SK-N-SH (cell line): ENCODE measurements at regions not wholly inside any gene's neighbourhood (a gene's known extent, or its start where the extent isn't known, plus 50 kb on each side); places are given as distances from the start of the nearest gene placed in this dataset.

ENCODE experiments used
- CTCF ChIA-PET: fragments of 300-600, 350-600 bp; formaldehyde crosslinking; extraction: SDS; loops from one replicate; lab custom pipeline; 2021; lab: Yijun Ruan, JAX
- POLR2A ChIA-PET: fragments of 350-600 bp; sonication (Branson Sonifier 250); formaldehyde crosslinking; extraction: SDS; loops from one replicate; lab custom pipeline; 2020; ENCODE audit warnings: antibody characterized with exemption, inconsistent platforms; lab: Yijun Ruan, JAX
- DNase-seq: peaks from one replicate; pipeline ENCODE4 v3.0.0; 2012
- H2AFZ ChIP-seq: fragments of 200-600 bp; sonication (generic); 2 replicates; pipeline ENCODE4 v1.8.1; 2016; ENCODE audit warnings: antibody characterized with exemption, mild to moderate bottlenecking, low read depth
- H3F3A ChIP-seq: fragments of 200-600 bp; sonication (generic); replicated peaks from 2 replicates; pipeline ENCODE3; 2016; ENCODE audit warnings: antibody characterized with exemption, mild to moderate bottlenecking; ENCODE audit not compliant: insufficient read depth
- H3K27ac ChIP-seq, 2 experiments: fragments of 200-500 bp in 1 of 2; fragments of 200-600 bp in 1 of 2; sonication (Bioruptor generic) in 1 of 2; sonication (generic), shearing (Covaris generic) in 1 of 2; 2 replicates each; pipeline versions ENCODE4 v1.5.1 to v1.6.1; 2014 to 2016; ENCODE audit warnings: low read depth in 2 of 2, inconsistent platforms in 1 of 2, low read length in 1 of 2, mild to moderate bottlenecking in 1 of 2, mixed read lengths in 1 of 2
- H3K27me3 ChIP-seq: fragments of 200-600 bp; sonication (generic), shearing (Covaris generic); 2 replicates; pipeline ENCODE4 v1.6.1; 2016; ENCODE audit warnings: mixed run types; ENCODE audit not compliant: insufficient read depth
- H3K36me3 ChIP-seq, 2 experiments: fragments of 200-500 bp in 1 of 2; fragments of 200-600 bp in 1 of 2; sonication (Bioruptor generic) in 1 of 2; sonication (generic) in 1 of 2; replicated peaks in 1 of 2; 2 replicates each; pipeline versions ENCODE3 to v1.5.1; 2014 to 2016; ENCODE audit warnings: low read length in 1 of 2, mild to moderate bottlenecking in 1 of 2; ENCODE audit not compliant: insufficient read depth in 2 of 2, control insufficient read depth in 1 of 2
- H3K4me1 ChIP-seq, 2 experiments: fragments of 200-500 bp in 1 of 2; fragments of 200-600 bp in 1 of 2; sonication (Bioruptor generic) in 1 of 2; sonication (generic), shearing (Covaris generic) in 1 of 2; 2 replicates each; pipeline versions ENCODE4 v1.5.1 to v1.6.1; 2014 to 2016; ENCODE audit warnings: low read depth in 1 of 2, low read length in 1 of 2, mixed run types in 1 of 2; ENCODE audit not compliant: insufficient read depth in 2 of 2, control insufficient read depth in 1 of 2
- H3K4me2 ChIP-seq: fragments of 200-600 bp; sonication (generic), shearing (Covaris generic); 2 replicates; pipeline ENCODE4 v1.6.1; 2017; ENCODE audit warnings: mixed run types
- H3K4me3 ChIP-seq, 2 experiments: fragments of 200-500 bp in 1 of 2; fragments of 200-600 bp in 1 of 2; sonication (Bioruptor generic) in 1 of 2; sonication (generic), shearing (Covaris generic) in 1 of 2; 2 replicates each; pipeline versions ENCODE4 v1.5.1 to v1.8.1; 2014 to 2016; ENCODE audit warnings: low read depth in 2 of 2, inconsistent platforms in 1 of 2, low read length in 1 of 2, mild to moderate bottlenecking in 1 of 2, mixed read lengths in 1 of 2, moderate library complexity in 1 of 2
- H3K79me2 ChIP-seq: fragments of 200-600 bp; sonication (generic); 2 replicates; pipeline ENCODE4 v1.8.1; 2017; ENCODE audit warnings: mild to moderate bottlenecking; ENCODE audit not compliant: insufficient read depth
- H3K9ac ChIP-seq: fragments of 200-600 bp; sonication (generic); 2 replicates; pipeline ENCODE4 v1.6.1; 2017; ENCODE audit warnings: mixed run types
- H3K9me2 ChIP-seq: fragments of 200-600 bp; sonication (generic); 2 replicates; pipeline ENCODE4 v1.6.1; 2017; ENCODE audit warnings: mixed run types
- H3K9me3 ChIP-seq: fragments of 200-600 bp; sonication (generic); 2 replicates; pipeline ENCODE4 v1.6.1; 2017; ENCODE audit warnings: mixed run types, mild to moderate bottlenecking, moderate library complexity
- H4K20me1 ChIP-seq: fragments of 200-600 bp; sonication (generic); 2 replicates; pipeline ENCODE4 v1.6.1; 2017; ENCODE audit warnings: mild to moderate bottlenecking, mixed run types; ENCODE audit not compliant: insufficient read depth
- EP300 ChIP-seq, 2 experiments: IDR thresholded peaks; 2 replicates each; pipeline versions ENCODE4 v1.4.0 to v1.6.1; 2012; ENCODE audit warnings: borderline replicate concordance in 1 of 2, low read depth in 1 of 2, low read length in 1 of 2
- FOXJ3 ChIP-seq: sonication (generic); formaldehyde crosslinking; IDR thresholded peaks from 2 replicates; pipeline ENCODE4 v1.5.1; 2020; ENCODE audit warnings: mild to moderate bottlenecking, missing genetic modification reagents
- GABPA ChIP-seq: IDR thresholded peaks from 2 replicates; pipeline ENCODE4 v1.4.0; 2012; ENCODE audit warnings: low read depth, mild to moderate bottlenecking
- IRF3 ChIP-seq: fragments of 150-350 bp; IDR thresholded peaks from 2 replicates; pipeline ENCODE4 v1.6.1; 2016; ENCODE audit warnings: mild to moderate bottlenecking, low read depth, low read length
- JUND ChIP-seq: IDR thresholded peaks from 2 replicates; pipeline ENCODE4 v1.4.0; 2012
- MXI1 ChIP-seq: IDR thresholded peaks from 2 replicates; pipeline ENCODE4 v1.6.1; 2012; ENCODE audit warnings: mild to moderate bottlenecking, low read depth, low read length, improper control_type of control experiment
- NFIC ChIP-seq: IDR thresholded peaks from 2 replicates; pipeline ENCODE4 v1.4.0; 2012; ENCODE audit warnings: borderline replicate concordance
- POLR2AphosphoS5 ChIP-seq: IDR thresholded peaks from 2 replicates; pipeline ENCODE4 v1.6.1; 2012; ENCODE audit warnings: low read depth, low read length
- RXRA ChIP-seq: IDR thresholded peaks from 2 replicates; pipeline ENCODE4 v1.4.0; 2012; ENCODE audit warnings: low read depth, mild to moderate bottlenecking, borderline replicate concordance
- TCF12 ChIP-seq: IDR thresholded peaks from 2 replicates; pipeline ENCODE4 v1.4.0; 2012
- TEAD4 ChIP-seq: IDR thresholded peaks from 2 replicates; pipeline ENCODE4 v1.4.0; 2012; ENCODE audit warnings: mild to moderate bottlenecking, borderline replicate concordance; ENCODE audit not compliant: insufficient read depth
- USF1 ChIP-seq: IDR thresholded peaks from 2 replicates; pipeline ENCODE4 v1.4.0; 2012; ENCODE audit warnings: low read depth, borderline replicate concordance
- USF2 ChIP-seq: fragments of 150-350 bp; IDR thresholded peaks from 2 replicates; pipeline ENCODE4 v1.6.1; 2017; ENCODE audit warnings: antibody characterized with exemption, low read length, low read depth, borderline replicate concordance
- ZBTB33 ChIP-seq: IDR thresholded peaks from 2 replicates; pipeline ENCODE4 v1.4.0; 2012; ENCODE audit warnings: low read depth, borderline replicate concordance
- WGBS: methylation state at CpG from one replicate; pipeline ENCODE4 v1.1.6; 2017; ENCODE audit warnings: low lambda C conversion rate; 5-methylcytosine and 5-hydroxymethylcytosine counted together

GRCh38 chr21:28442085-28442484, 550.6 kb downstream of the LTN1 start:
- H3K36me3 ChIP-seq = no peaks in the 10 kb centered on the region
- no peaks in the 10 kb centered on the region for H3K9me2 ChIP-seq
- no peak overlapping the region for H3K4me2 ChIP-seq
- WGBS = 81% methylated on average over 4 of the region's 4 CpGs
- TF ChIP-seq EP300 (IDR thresholded peaks at IDR 0.05; ENCODE audit: borderline replicate concordance in 1 of 2, low read depth in 1 of 2, low read length in 1 of 2) (no peak), ZBTB33 (no peak), MXI1 (no peak), GABPA (no peak), TCF12 (no peak), IRF3 (no peak), JUND (no peak), USF1 (no peak), TEAD4 (no peak), RXRA (no peak), USF2 (no peak), FOXJ3 (no peak), POLR2AphosphoS5 (no peak), NFIC (no peak)
- no peak overlapping the region for H3K4me3 ChIP-seq
- no peak overlapping the region for H3K9ac ChIP-seq
- peak overlapping the region; percentile 24 to 55; a peak in 2 of 4 replicates for H3K27ac ChIP-seq
- H2AFZ ChIP-seq = no peak overlapping the region
- H3K27me3 ChIP-seq = no peaks in the 10 kb centered on the region
- H4K20me1 ChIP-seq = no peaks in the 10 kb centered on the region
- ChIA-PET POLR2A (no interaction called here), CTCF (interaction anchor here (1.2 kb wide), 1 partner anchor 303 kb away, joined by 4 read pairs; no protein-coding TSS in a partner anchor)
- DNase-seq = no peak
- H3F3A ChIP-seq = peaks cover 18% of the 10 kb centered on the region
- H3K9me3 ChIP-seq = no peaks in the 10 kb centered on the region
- H3K4me1 ChIP-seq = peaks cover 3 to 6% of the 10 kb centered on the region in 2 experiments; a peak in 2 of 4 replicates
- H3K79me2 ChIP-seq = no peaks in the 10 kb centered on the region
